HG03108 (cell line): ENCODE measurements at regions not wholly inside any gene's neighbourhood (a gene's known extent, or its start where the extent isn't known, plus 50 kb on each side); places are given as distances from the start of the nearest gene placed in this dataset.

Experiments
- ATAC-seq: cut with Tn5 transposase; IDR thresholded peaks from one replicate; pipeline ENCODE4 v1.9.1; 2021; ENCODE audit warnings: moderate library complexity; ENCODE audit not compliant: unreplicated experiment

GRCh38 chr9:75397836-75398235 lies 309.5 kb downstream of the OSTF1 start:
- ATAC-seq: no peak

DNA sequence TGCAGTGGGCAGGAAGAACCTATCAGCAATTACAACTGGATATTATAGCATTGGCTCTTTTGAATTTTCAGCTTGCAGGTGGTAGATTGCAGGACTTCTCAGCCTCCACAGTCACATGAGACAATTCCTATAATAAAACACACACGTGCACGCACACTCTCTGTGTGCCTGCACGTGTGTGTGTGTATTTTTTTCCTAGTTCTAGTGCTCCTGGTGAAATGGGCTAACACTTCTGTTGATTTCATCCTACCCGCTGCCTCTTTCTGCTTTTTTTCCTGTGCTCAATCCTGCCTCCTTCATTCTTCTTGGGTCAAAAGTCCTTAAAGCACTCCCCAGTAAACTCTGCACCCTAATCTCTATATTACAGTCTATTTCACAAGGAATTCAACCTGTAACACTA lies 320.1 kb downstream of the OSTF1 start:
- ATAC-seq: no peak

- ATAC-seq: no peak
These were observed 322.1 kb downstream of the OSTF1 start for GRCh38 chr9:75410405-75410804.

DNA sequence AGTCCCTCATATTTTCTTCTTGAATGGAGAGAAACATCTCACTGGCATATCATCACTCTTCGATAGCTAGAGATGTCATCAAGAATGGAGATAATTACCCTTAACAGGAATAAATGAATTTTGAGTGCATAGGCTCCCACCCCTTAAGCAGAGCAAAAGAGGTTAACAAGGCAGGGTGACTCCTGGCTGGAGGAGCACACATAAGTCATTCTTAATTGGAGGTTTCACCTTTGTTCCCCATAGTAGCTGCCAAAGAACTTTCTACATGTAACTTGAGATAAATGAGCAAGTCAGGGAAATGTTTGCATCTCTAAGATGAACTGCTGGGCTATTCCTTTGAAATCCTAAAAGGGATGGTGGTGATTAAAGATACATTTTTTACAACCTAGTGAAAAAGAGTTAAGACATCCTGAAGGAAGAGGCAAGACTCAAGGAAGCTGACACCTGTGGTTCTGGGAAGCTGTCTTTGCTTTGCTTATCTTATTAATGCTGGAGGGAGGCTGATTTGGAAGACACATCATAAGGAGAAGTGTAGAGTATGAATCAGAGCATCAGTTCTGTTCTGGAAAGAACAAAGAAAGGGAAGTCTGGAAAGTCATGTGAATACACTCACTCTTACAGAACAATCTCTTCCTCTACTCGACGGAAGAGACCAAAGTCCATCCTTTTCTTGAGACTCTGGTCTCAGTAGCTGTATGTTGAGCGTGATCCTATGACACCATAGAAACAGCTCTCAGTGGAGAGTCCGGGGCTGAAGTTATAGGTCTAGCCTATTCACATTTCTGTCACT lies 326.3 kb downstream of the OSTF1 start:
- no peak for ATAC-seq

DNA sequence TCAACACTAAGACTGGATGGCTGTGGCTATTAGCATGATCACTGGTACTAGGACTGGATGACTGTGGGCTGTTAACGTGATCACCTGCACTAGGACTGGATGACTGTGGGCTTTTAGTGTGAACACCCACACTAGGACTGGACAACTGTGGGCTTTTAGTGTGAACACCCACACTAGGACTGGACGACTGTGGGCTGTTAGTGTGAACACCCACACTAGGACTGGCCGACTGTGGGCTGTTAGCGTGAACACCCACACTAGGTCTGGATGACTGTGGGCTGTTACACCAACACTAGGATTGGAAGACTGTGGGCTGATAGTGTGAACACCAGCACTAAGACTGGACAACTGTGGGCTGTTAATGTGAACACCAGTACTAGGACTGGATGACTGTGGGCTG lies 329.2 kb downstream of the OSTF1 start:
- no peak for ATAC-seq

- ATAC-seq: no peak
These were observed 330.2 kb downstream of the OSTF1 start for GRCh38 chr9:75418518-75418917.

- no peak for ATAC-seq
These were observed 334.7 kb downstream of the OSTF1 start for GRCh38 chr9:75422944-75423522.

DNA sequence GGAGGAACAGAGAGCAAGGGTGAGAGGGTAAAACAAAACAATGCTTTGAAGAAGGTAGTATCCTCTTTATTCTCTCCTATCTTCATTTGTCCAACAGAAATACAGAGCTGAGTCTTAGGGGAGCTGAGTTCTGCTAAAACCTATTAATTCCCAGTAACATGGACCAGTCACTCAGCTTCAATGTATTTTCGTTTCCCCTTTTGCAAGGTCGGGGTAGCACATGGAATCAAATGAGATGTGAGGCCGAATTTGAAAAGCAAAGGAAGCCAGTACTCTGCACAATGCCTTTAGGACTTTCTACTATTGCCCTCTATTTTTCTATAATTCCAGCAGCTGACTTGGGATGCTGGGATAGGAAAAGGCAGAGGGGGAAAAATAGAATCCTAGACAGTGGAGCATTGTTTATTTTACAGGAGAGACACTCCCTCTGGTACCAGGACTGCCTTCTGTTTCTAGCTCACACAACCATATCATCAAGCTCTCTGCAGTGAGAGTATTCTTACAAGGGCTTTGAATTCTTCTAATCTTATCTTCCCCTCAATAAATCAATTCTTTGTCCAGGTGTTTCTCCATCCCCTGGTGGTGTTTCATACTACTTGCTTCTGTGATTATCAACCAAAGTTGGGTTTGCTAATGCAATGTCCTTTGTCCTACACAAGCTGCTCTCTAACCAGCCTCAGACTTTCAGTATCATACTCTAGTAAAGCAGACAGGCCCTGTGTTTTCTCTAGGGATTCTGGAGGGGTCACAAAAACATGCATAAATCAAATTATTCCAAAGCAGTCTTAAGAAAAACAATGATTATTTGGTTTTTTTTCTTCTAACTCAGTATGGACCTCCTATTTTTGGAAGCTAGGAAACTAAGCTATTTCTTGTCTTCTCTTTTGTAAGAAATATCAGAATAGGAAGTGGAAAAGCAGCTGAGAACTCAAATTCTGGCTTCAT lies 341.5 kb downstream of the OSTF1 start:
- ATAC-seq: no peak

DNA sequence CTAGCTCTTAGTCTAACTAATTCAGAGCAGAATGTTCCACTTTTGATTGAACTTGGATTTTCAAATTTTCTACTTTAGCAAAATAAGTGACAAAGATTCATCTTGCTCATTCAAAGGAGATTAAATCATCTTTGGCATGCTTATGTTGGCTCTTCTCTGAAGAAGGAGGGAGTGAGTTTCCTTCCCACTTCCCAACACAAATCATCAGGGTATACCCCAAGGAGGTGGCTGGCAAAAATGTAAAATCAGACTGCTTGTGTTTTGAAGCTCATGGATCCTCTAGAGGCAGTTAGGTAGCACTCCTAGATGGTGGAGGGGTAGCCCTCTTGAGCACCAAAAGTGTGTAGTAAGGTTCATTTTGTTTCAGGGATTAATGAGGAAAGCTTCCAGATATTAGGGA lies 343.1 kb downstream of the OSTF1 start:
- ATAC-seq: no peak

DNA sequence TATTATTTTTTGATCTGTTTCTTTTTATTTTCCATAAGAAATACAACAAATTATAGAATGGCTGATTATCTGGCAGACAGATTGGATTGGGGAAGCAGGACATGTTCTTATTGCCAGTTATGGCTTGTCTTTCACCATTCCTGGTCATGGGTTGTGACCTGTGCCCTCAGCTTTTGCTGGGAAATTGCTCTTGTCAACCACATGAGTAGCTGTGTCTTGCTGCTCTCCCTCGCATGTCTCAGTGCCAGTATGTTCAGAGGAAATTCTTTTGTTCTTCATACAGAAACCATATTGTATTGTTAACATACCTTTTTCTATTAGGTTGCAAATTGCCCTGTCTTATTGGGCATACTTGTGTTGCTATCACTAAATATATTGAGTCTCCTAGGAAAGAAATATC lies 344.1 kb downstream of the OSTF1 start:
- no peak for ATAC-seq

- ATAC-seq: no peak
These were observed 344.6 kb downstream of the OSTF1 start for GRCh38 chr9:75432888-75433287.

DNA sequence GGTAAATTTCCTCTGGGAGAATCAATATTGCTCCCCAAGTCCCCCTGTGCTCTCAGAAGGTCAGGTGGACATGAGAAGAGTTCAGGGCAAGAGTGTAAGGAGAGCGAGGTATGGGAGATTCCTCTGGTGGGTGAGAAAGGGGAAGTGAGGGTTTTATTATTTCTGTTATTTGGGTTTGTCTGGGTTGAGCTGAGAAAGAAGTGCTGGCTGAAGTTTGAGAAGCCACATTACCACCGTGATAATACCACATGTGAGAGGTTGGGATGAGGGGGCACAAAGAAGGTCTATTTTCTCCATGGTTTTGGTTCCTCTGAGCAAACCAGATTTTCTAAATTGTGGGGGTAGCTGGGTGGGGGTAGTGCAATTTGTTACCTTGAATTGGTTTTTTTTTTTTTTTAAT lies 350.4 kb downstream of the OSTF1 start:
- no peak for ATAC-seq

- ATAC-seq: no peak
These were observed 352.6 kb downstream of the OSTF1 start for GRCh38 chr9:75440914-75441313.

DNA sequence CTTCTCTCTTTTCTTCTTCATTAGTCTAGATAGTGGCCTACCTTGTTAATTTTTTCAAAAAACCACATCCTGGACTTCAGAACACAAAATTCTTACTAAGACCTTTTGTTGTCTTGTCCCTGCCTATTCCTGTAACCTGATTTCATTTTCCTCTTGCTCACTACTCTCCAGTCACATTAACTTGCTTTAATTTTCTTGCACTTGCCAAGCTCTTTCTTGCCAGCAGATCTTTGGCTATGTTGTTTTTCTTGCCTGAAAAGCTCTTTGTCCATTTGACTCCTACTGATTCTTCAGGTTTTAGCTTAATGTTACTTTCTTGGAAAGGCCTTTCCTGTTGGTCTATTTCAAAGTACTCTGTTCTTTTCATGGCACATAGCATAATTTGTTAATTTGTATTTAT lies 356.8 kb downstream of the OSTF1 start:
- ATAC-seq: no peak

DNA sequence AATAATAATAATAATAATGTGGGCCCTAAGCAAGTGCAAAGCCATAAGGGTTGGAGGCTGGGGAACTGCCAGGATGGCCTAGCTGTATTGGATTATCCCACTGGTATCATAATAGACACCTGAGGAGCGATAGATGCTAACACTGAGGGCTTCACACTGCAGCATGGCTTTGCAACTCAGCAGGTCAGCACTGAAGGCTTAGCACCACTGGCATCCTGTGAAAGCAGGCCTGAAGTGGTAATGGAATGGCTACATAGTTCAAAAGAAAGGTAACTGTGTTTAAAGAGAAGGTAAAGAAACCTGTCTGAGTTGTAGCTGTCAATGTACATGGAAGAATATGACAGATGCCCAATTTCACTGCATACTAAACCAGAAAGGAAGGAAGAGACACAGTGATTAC lies 359.0 kb downstream of the OSTF1 start:
- ATAC-seq: no peak

DNA sequence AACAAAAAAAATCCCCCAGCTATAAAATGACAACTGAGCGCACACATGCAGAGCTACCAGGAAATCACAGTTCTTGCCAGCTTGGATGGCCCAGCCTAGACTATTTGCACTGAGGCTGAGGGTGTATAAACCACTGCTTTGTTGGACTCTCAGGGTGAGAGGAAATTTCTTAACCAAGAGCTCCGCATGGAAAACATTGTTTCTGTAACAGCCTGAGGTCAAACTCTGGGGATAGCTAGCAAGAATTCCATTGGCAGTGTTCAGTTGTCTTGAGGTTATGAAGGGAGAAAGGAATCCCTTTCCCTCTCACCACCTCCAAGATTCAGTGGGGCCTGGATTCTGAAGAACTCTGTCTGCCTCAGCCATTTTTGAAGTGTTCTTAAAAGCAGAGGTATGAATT lies 360.0 kb downstream of the OSTF1 start:
- ATAC-seq: no peak

GRCh38 chr9:75448955-75449354 lies 360.6 kb downstream of the OSTF1 start:
- ATAC-seq: no peak

- ATAC-seq: no peak
These were observed 362.7 kb downstream of the OSTF1 start for GRCh38 chr9:75451045-75451444.

GRCh38 chr9:75451505-75451904 lies 363.2 kb downstream of the OSTF1 start:
- ATAC-seq: no peak

- ATAC-seq: no peak
These were observed 364.2 kb downstream of the OSTF1 start for GRCh38 chr9:75452512-75452911.

DNA sequence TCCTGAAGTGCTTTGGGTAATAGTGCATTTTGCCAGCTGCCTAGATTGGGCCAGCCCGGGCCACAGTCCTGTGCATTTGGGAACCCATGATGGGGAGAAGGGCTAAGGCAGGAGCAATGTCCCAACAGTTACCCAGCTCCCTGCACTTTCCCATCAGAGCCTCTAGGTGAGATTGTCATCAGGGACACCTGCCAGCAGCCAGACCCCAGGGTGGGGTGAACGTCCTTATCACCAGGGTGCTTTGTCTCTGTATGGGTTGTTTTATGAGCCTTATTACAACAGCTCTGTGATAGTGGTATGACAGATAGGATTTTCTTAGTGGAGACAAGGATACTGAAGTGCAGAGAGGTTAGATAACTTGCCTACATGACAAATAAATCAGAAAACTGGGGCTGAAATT lies 365.7 kb downstream of the OSTF1 start:
- ATAC-seq: no peak

- no peak for ATAC-seq
These were observed 366.6 kb downstream of the OSTF1 start for GRCh38 chr9:75454891-75455290.
